PFSK-1 (cell line): ENCODE measurements at regions not wholly inside any gene's neighbourhood (a gene's known extent, or its start where the extent isn't known, plus 50 kb on each side); places are given as distances from the start of the nearest gene placed in this dataset.

Experiments
- FOXP2 ChIP-seq: optimal IDR thresholded peaks from 2 replicates; pipeline ENCODE3; 2011; ENCODE audit warnings: borderline replicate concordance, control low read depth, inconsistent platforms; ENCODE audit not compliant: insufficient read depth; ENCODE audit errors: extremely low read length, extremely low read depth
- POLR2AphosphoS5 ChIP-seq: IDR thresholded peaks from 2 replicates; pipeline ENCODE4 v1.6.1; 2012; ENCODE audit warnings: low read depth, mild to moderate bottlenecking, control low read depth, low read length, moderate library complexity
- REST ChIP-seq, 2 experiments: IDR thresholded peaks; 2 replicates each; pipeline versions ENCODE4 v1.6.1 to v1.8.0; 2011 to 2012; ENCODE audit warnings: low read depth in 2 of 2, low read length in 2 of 2, control low read depth in 1 of 2, inconsistent platforms in 1 of 2, mild to moderate bottlenecking in 1 of 2, moderate library complexity in 1 of 2; ENCODE audit not compliant: insufficient read depth in 1 of 2
- SIN3A ChIP-seq: IDR thresholded peaks from 2 replicates; pipeline ENCODE4 v1.6.1; 2012; ENCODE audit warnings: mild to moderate bottlenecking, low read length, moderate library complexity, borderline replicate concordance; ENCODE audit not compliant: insufficient read depth
- TAF1 ChIP-seq: IDR thresholded peaks from 2 replicates; pipeline ENCODE4 v1.6.1; 2012; ENCODE audit warnings: low read length, control low read depth, borderline replicate concordance; ENCODE audit not compliant: insufficient read depth

GRCh38 chr13:89238496-89238895 is 1567.3 kb downstream of the SLITRK5 start:
- TF ChIP-seq POLR2AphosphoS5 (no peak), REST (IDR thresholded peaks at IDR 0.05; ENCODE audit: insufficient read depth in 1 of 2, low read depth in 2 of 2, low read length in 2 of 2) (no peak), TAF1 (no peak), SIN3A (no peak), FOXP2 (no peak)
